ENCODE measurements at regions not wholly inside any gene's neighbourhood (a gene's known extent, or its start where the extent isn't known, plus 50 kb on each side); places are given as distances from the start of the nearest gene placed in this dataset.
"Not testable (repeated sequence)": the region's sequence is repeated elsewhere in the genome, so short reads cannot be mapped to it uniquely, and the experiment has no call there.

- not testable (repeated sequence) for H3K36me3 ChIP-seq (ENCODE audit: insufficient read depth, low read length); H3K4me3 ChIP-seq (ENCODE audit: low read length); H3K9me3 ChIP-seq (replicated peaks; ENCODE audit: low read length); H3K4me1 ChIP-seq (ENCODE audit: control insufficient read depth, insufficient read depth, low read length); H3K9ac ChIP-seq (ENCODE audit: low read depth, low read length); H3K27me3 ChIP-seq (ENCODE audit: control insufficient read depth, insufficient read depth, low read length); H3K4me2 ChIP-seq (ENCODE audit: low read length)
Observed at GRCh38 chrX:35497453-35497852, 300.7 kb upstream of the MAGEB16 start.

GRCh38 chrX:35499071-35499862, 298.9 kb upstream of the MAGEB16 start:
- H3K4me2 ChIP-seq (ENCODE audit: low read length): no peak overlapping the region
- no peaks in the 10 kb centered on the region for H3K4me1 ChIP-seq (ENCODE audit: control insufficient read depth, insufficient read depth, low read length)
- no peaks in the 10 kb centered on the region for H3K27me3 ChIP-seq (ENCODE audit: control insufficient read depth, insufficient read depth, low read length)
- H3K9ac ChIP-seq (ENCODE audit: low read depth, low read length): no peak overlapping the region
- no peak overlapping the region for H3K4me3 ChIP-seq (ENCODE audit: low read length)
- H3K36me3 ChIP-seq (ENCODE audit: insufficient read depth, low read length): no peaks in the 10 kb centered on the region
- H3K9me3 ChIP-seq (replicated peaks; ENCODE audit: low read length): no peaks in the 10 kb centered on the region

- no peak overlapping the region for H3K9ac ChIP-seq (ENCODE audit: low read depth, low read length)
- H3K9me3 ChIP-seq (replicated peaks; ENCODE audit: low read length): no peaks in the 10 kb centered on the region
- no peak overlapping the region for H3K4me2 ChIP-seq (ENCODE audit: low read length)
- no peaks in the 10 kb centered on the region for H3K27me3 ChIP-seq (ENCODE audit: control insufficient read depth, insufficient read depth, low read length)
- H3K4me1 ChIP-seq (ENCODE audit: control insufficient read depth, insufficient read depth, low read length): no peaks in the 10 kb centered on the region
- H3K36me3 ChIP-seq (ENCODE audit: insufficient read depth, low read length): no peaks in the 10 kb centered on the region
- H3K4me3 ChIP-seq (ENCODE audit: low read length): no peak overlapping the region
Observed at GRCh38 chrX:35507701-35508100, 290.4 kb upstream of the MAGEB16 start.

- H3K9me3 ChIP-seq (replicated peaks; ENCODE audit: low read length); H3K27me3 ChIP-seq (ENCODE audit: control insufficient read depth, insufficient read depth, low read length); H3K9ac ChIP-seq (ENCODE audit: low read depth, low read length); H3K4me1 ChIP-seq (ENCODE audit: control insufficient read depth, insufficient read depth, low read length); H3K4me2 ChIP-seq (ENCODE audit: low read length); H3K36me3 ChIP-seq (ENCODE audit: insufficient read depth, low read length); H3K4me3 ChIP-seq (ENCODE audit: low read length): not testable (repeated sequence)
Observed at GRCh38 chrX:35548003-35548402, 250.1 kb upstream of the MAGEB16 start.

- no peak overlapping the region for H3K9ac ChIP-seq (ENCODE audit: low read depth, low read length)
Observed at GRCh38 chrX:35557916-35558315, 240.2 kb upstream of the MAGEB16 start.

GRCh38 chrX:35561985-35562384, 236.2 kb upstream of the MAGEB16 start:
- Histone ChIP-seq H3K4me2 (ENCODE audit: low read length) (no peak overlapping the region), H3K27me3 (ENCODE audit: control insufficient read depth, insufficient read depth, low read length) (no peaks in the 10 kb centered on the region), H3K4me3 (ENCODE audit: low read length) (no peak overlapping the region), H3K36me3 (ENCODE audit: insufficient read depth, low read length) (no peaks in the 10 kb centered on the region), H3K4me1 (ENCODE audit: control insufficient read depth, insufficient read depth, low read length) (no peaks in the 10 kb centered on the region), H3K9me3 (replicated peaks; ENCODE audit: low read length) (no peaks in the 10 kb centered on the region), H3K9ac (ENCODE audit: low read depth, low read length) (no peak overlapping the region)

More at GRCh38 chrX:35557916-35558315, 240.2 kb upstream of the MAGEB16 start:
- Histone ChIP-seq H3K36me3 (ENCODE audit: insufficient read depth, low read length) (no peaks in the 10 kb centered on the region), H3K4me2 (ENCODE audit: low read length) (no peak overlapping the region), H3K27me3 (ENCODE audit: control insufficient read depth, insufficient read depth, low read length) (no peaks in the 10 kb centered on the region), H3K9me3 (replicated peaks; ENCODE audit: low read length) (no peaks in the 10 kb centered on the region), H3K4me3 (ENCODE audit: low read length) (no peak overlapping the region), H3K4me1 (ENCODE audit: control insufficient read depth, insufficient read depth, low read length) (no peaks in the 10 kb centered on the region)

GRCh38 chrX:35562395-35562794, 235.7 kb upstream of the MAGEB16 start:
- Histone ChIP-seq H3K36me3 (ENCODE audit: insufficient read depth, low read length) (no peaks in the 10 kb centered on the region), H3K4me3 (ENCODE audit: low read length) (no peak overlapping the region), H3K27me3 (ENCODE audit: control insufficient read depth, insufficient read depth, low read length) (no peaks in the 10 kb centered on the region), H3K9me3 (replicated peaks; ENCODE audit: low read length) (no peaks in the 10 kb centered on the region), H3K4me1 (ENCODE audit: control insufficient read depth, insufficient read depth, low read length) (no peaks in the 10 kb centered on the region), H3K9ac (ENCODE audit: low read depth, low read length) (no peak overlapping the region), H3K4me2 (ENCODE audit: low read length) (no peak overlapping the region)

GRCh38 chrX:35590210-35590609, 207.9 kb upstream of the MAGEB16 start:
- H3K4me1 ChIP-seq (ENCODE audit: control insufficient read depth, insufficient read depth, low read length): no peaks in the 10 kb centered on the region
- H3K4me3 ChIP-seq (ENCODE audit: low read length): no peak overlapping the region
- no peaks in the 10 kb centered on the region for H3K9me3 ChIP-seq (replicated peaks; ENCODE audit: low read length)
- H3K27me3 ChIP-seq (ENCODE audit: control insufficient read depth, insufficient read depth, low read length): no peaks in the 10 kb centered on the region
- H3K4me2 ChIP-seq (ENCODE audit: low read length): no peak overlapping the region
- H3K36me3 ChIP-seq (ENCODE audit: insufficient read depth, low read length): no peaks in the 10 kb centered on the region
- no peak overlapping the region for H3K9ac ChIP-seq (ENCODE audit: low read depth, low read length)

- not testable (repeated sequence) for H3K27me3 ChIP-seq (ENCODE audit: control insufficient read depth, insufficient read depth, low read length); H3K4me3 ChIP-seq (ENCODE audit: low read length); H3K36me3 ChIP-seq (ENCODE audit: insufficient read depth, low read length); H3K9ac ChIP-seq (ENCODE audit: low read depth, low read length); H3K9me3 ChIP-seq (replicated peaks; ENCODE audit: low read length); H3K4me2 ChIP-seq (ENCODE audit: low read length); H3K4me1 ChIP-seq (ENCODE audit: control insufficient read depth, insufficient read depth, low read length)
Observed at GRCh38 chrX:35611562-35611961, 186.6 kb upstream of the MAGEB16 start.

- H3K4me1 ChIP-seq (ENCODE audit: control insufficient read depth, insufficient read depth, low read length): no peaks in the 10 kb centered on the region
- H3K4me3 ChIP-seq (ENCODE audit: low read length): no peak overlapping the region
- H3K9me3 ChIP-seq (replicated peaks; ENCODE audit: low read length): no peaks in the 10 kb centered on the region
Observed at GRCh38 chrX:35617836-35618235, 180.3 kb upstream of the MAGEB16 start.

GRCh38 chrX:35622040-35622439, 176.1 kb upstream of the MAGEB16 start:
- no peaks in the 10 kb centered on the region for H3K36me3 ChIP-seq (ENCODE audit: insufficient read depth, low read length)
- H3K4me3 ChIP-seq (ENCODE audit: low read length): no peak overlapping the region
- no peaks in the 10 kb centered on the region for H3K4me1 ChIP-seq (ENCODE audit: control insufficient read depth, insufficient read depth, low read length)
- H3K9ac ChIP-seq (ENCODE audit: low read depth, low read length): no peak overlapping the region
- H3K4me2 ChIP-seq (ENCODE audit: low read length): no peak overlapping the region
- H3K27me3 ChIP-seq (ENCODE audit: control insufficient read depth, insufficient read depth, low read length): no peaks in the 10 kb centered on the region
- H3K9me3 ChIP-seq (replicated peaks; ENCODE audit: low read length): no peaks in the 10 kb centered on the region

More at GRCh38 chrX:35617836-35618235, 180.3 kb upstream of the MAGEB16 start:
- Histone ChIP-seq H3K9ac (ENCODE audit: low read depth, low read length) (no peak overlapping the region), H3K36me3 (ENCODE audit: insufficient read depth, low read length) (no peaks in the 10 kb centered on the region), H3K27me3 (ENCODE audit: control insufficient read depth, insufficient read depth, low read length) (no peaks in the 10 kb centered on the region), H3K4me2 (ENCODE audit: low read length) (no peak overlapping the region)

GRCh38 chrX:35622601-35623000, 175.5 kb upstream of the MAGEB16 start:
- Histone ChIP-seq H3K4me1 (ENCODE audit: control insufficient read depth, insufficient read depth, low read length) (no peaks in the 10 kb centered on the region), H3K9ac (ENCODE audit: low read depth, low read length) (no peak overlapping the region), H3K9me3 (replicated peaks; ENCODE audit: low read length) (no peaks in the 10 kb centered on the region), H3K4me2 (ENCODE audit: low read length) (no peak overlapping the region), H3K27me3 (ENCODE audit: control insufficient read depth, insufficient read depth, low read length) (no peaks in the 10 kb centered on the region), H3K4me3 (ENCODE audit: low read length) (no peak overlapping the region), H3K36me3 (ENCODE audit: insufficient read depth, low read length) (no peaks in the 10 kb centered on the region)
